Fibroblast of skin of abdomen (primary cell): ENCODE measurements at regions not wholly inside any gene's neighbourhood (a gene's known extent, or its start where the extent isn't known, plus 50 kb on each side); places are given as distances from the start of the nearest gene placed in this dataset.

Experiments
- DNase-seq: peaks from one replicate; pipeline ENCODE4 v3.0.0-alpha.2; 2013

- DNase-seq = no peak
These were observed 308.5 kb downstream of the EPHA4 start for GRCh38 chr2:221263573-221263972.

GRCh38 chr2:221264318-221264717 lies 307.8 kb downstream of the EPHA4 start:
- DNase-seq = no peak

- DNase-seq = no peak
These were observed 304.2 kb downstream of the EPHA4 start for GRCh38 chr2:221267773-221268425.

GRCh38 chr2:221268631-221269030 lies 303.5 kb downstream of the EPHA4 start:
- DNase-seq = peak; percentile 16

GRCh38 chr2:221270806-221271205 lies 301.3 kb downstream of the EPHA4 start:
- no peak for DNase-seq

- DNase-seq = no peak
These were observed 299.4 kb downstream of the EPHA4 start for GRCh38 chr2:221272729-221273128.

GRCh38 chr2:221276033-221276432 lies 296.1 kb downstream of the EPHA4 start:
- DNase-seq = no peak

- DNase-seq = no peak
These were observed 295.5 kb downstream of the EPHA4 start for GRCh38 chr2:221276601-221277000.

- no peak for DNase-seq
These were observed 289.7 kb downstream of the EPHA4 start for GRCh38 chr2:221282386-221282785.

- peak; percentile 90 for DNase-seq
These were observed 288.1 kb downstream of the EPHA4 start for GRCh38 chr2:221283896-221284545.

GRCh38 chr2:221285148-221285547 lies 287.0 kb downstream of the EPHA4 start:
- DNase-seq = peak; percentile 43

GRCh38 chr2:221286406-221286805 lies 285.7 kb downstream of the EPHA4 start:
- peak; percentile 60 for DNase-seq

GRCh38 chr2:221289389-221289788 lies 282.7 kb downstream of the EPHA4 start:
- peak; percentile 68 for DNase-seq

GRCh38 chr2:221289846-221290245 lies 282.3 kb downstream of the EPHA4 start:
- no peak for DNase-seq

- DNase-seq = no peak
These were observed 278.0 kb downstream of the EPHA4 start for GRCh38 chr2:221293949-221294742.

- DNase-seq = no peak
These were observed 267.2 kb downstream of the EPHA4 start for GRCh38 chr2:221304916-221305315.

- peak; percentile 17 for DNase-seq
These were observed 263.5 kb downstream of the EPHA4 start for GRCh38 chr2:221308507-221309066.

- no peak for DNase-seq
These were observed 262.1 kb downstream of the EPHA4 start for GRCh38 chr2:221309892-221310583.

- DNase-seq = no peak
These were observed 261.4 kb downstream of the EPHA4 start for GRCh38 chr2:221310730-221311129.

GRCh38 chr2:221312634-221313033 lies 259.5 kb downstream of the EPHA4 start:
- no peak for DNase-seq

- no peak for DNase-seq
These were observed 257.3 kb downstream of the EPHA4 start for GRCh38 chr2:221314786-221315185.

- peak; percentile 85 for DNase-seq
These were observed 253.6 kb downstream of the EPHA4 start for GRCh38 chr2:221318376-221319130.
